OCI-LY1 (cell line): ENCODE measurements at regions not wholly inside any gene's neighbourhood (a gene's known extent, or its start where the extent isn't known, plus 50 kb on each side); places are given as distances from the start of the nearest gene placed in this dataset.

ENCODE experiments used
- H2AFZ ChIP-seq: fragments of 200-600 bp; sonication (generic), shearing (Covaris generic); 2 replicates; pipeline ENCODE4 v1.6.0; 2014; ENCODE audit warnings: antibody characterized with exemption, mild to moderate bottlenecking, low read length
- H3F3A ChIP-seq: fragments of 200-600 bp; sonication (generic), shearing (Covaris generic); 2 replicates; pipeline ENCODE4 v1.6.0; 2014; ENCODE audit warnings: mild to moderate bottlenecking, antibody characterized with exemption, low read length, moderate library complexity; ENCODE audit not compliant: insufficient read depth
- H3K27ac ChIP-seq: fragments of 200-600 bp; sonication (generic); 2 replicates; pipeline ENCODE4 v1.5.1; 2014; ENCODE audit warnings: low read length, mixed run types, mild to moderate bottlenecking, low read depth; ENCODE audit not compliant: poor library complexity, severe bottlenecking
- H3K27me3 ChIP-seq: fragments of 200-600 bp; sonication (generic); 2 replicates; pipeline ENCODE4 v1.6.0; 2014; ENCODE audit warnings: antibody characterized with exemption, mild to moderate bottlenecking, low read length, moderate library complexity; ENCODE audit not compliant: insufficient read depth
- H3K36me3 ChIP-seq: fragments of 200-600 bp; sonication (generic); 2 replicates; pipeline ENCODE4 v1.6.1; 2014; ENCODE audit warnings: mild to moderate bottlenecking, antibody characterized with exemption, low read length, moderate library complexity, mixed read lengths; ENCODE audit not compliant: insufficient read depth
- H3K4me1 ChIP-seq: fragments of 200-600 bp; sonication (generic); 2 replicates; pipeline ENCODE4 v1.5.1; 2014; ENCODE audit warnings: mild to moderate bottlenecking, low read length, moderate library complexity; ENCODE audit not compliant: insufficient read depth, severe bottlenecking
- H3K4me2 ChIP-seq: fragments of 200-600 bp; sonication (generic), shearing (Covaris generic); 2 replicates; pipeline ENCODE4 v1.6.1; 2014; ENCODE audit warnings: low read length
- H3K4me3 ChIP-seq: fragments of 200-600 bp; sonication (generic); 2 replicates; pipeline ENCODE4 v1.5.1; 2014; ENCODE audit warnings: low read length, low read depth, mild to moderate bottlenecking, mixed read lengths; ENCODE audit not compliant: poor library complexity, severe bottlenecking
- H3K79me2 ChIP-seq: fragments of 200-600 bp; shearing (Covaris generic); 2 replicates; pipeline ENCODE4 v1.6.1; 2016; ENCODE audit warnings: mixed run types, low read length, mixed read lengths; ENCODE audit not compliant: insufficient read depth
- H3K9ac ChIP-seq: fragments of 200-600 bp; sonication (generic), shearing (Covaris generic); 2 replicates; pipeline ENCODE4 v1.6.1; 2014; ENCODE audit warnings: mild to moderate bottlenecking, low read length, mixed read lengths
- H3K9me2 ChIP-seq: fragments of 200-600 bp; sonication (generic), shearing (Covaris generic); 2 replicates; pipeline ENCODE4 v1.6.1; 2014; ENCODE audit warnings: low read depth, mild to moderate bottlenecking, low read length, mixed read lengths
- H3K9me3 ChIP-seq: fragments of 200-600 bp; shearing (Covaris generic); 2 replicates; pipeline ENCODE4 v1.6.1; 2014; ENCODE audit warnings: low read length, mixed read lengths
- H4K20me1 ChIP-seq: fragments of 200-600 bp; sonication (generic), shearing (Covaris generic); 2 replicates; pipeline ENCODE4 v1.6.0; 2016; ENCODE audit warnings: mild to moderate bottlenecking, low read length; ENCODE audit not compliant: insufficient read depth
- EZH2 ChIP-seq: fragments of 200-600 bp; sonication (generic), shearing (Covaris generic); IDR thresholded peaks from 2 replicates; pipeline ENCODE4 v1.8.0; 2017; ENCODE audit warnings: borderline replicate concordance, mixed run types, mild to moderate bottlenecking, antibody characterized with exemption, low read length, moderate library complexity, mixed read lengths
- TF ChIP-seq, protein P1 (sequence below): fragments of 200-600 bp; sonication (generic), shearing (Covaris generic); IDR thresholded peaks from 2 replicates; pipeline ENCODE4 v1.5.1; 2017; ENCODE audit warnings: mild to moderate bottlenecking, antibody characterized with exemption, low read length, moderate library complexity, mixed read lengths

DNA sequence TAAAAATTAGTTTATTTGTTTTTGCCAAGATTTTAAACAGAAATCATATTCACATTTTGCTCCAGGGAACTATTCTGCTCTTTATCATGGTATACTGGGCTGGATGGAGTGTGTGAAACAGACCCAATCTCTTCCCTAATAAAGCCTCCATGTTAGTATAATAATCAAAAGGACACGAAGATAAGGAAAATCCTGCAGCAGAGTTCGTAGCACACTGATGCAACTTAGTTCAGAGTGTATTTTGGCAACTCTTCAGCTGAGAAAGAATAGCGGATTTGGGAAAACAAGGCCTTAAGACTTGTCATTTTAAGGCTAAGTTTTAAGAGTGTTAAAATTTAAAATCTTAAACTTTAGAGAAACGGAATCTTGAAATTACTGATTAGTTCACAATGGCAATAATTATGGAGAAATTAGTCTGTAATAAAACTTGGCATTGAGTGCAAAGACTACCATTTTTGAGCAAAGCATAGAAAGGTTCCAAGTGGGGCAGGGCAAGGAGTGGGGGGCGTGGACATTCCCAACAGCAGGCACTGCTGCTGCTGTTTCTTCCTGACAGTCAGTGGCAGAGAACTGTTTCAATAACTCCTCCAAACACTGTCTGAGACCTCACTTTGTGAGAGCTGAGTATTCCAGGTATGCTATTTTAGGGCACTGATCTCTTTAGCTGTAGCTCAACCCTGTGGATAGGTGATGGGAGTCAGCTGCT, 225.0 kb downstream of the HRH4 start:
- H3F3A ChIP-seq = no peaks in the 10 kb centered on the region
- H3K79me2 ChIP-seq = no peaks in the 10 kb centered on the region
- no peaks in the 10 kb centered on the region for H3K36me3 ChIP-seq
- no peaks in the 10 kb centered on the region for H3K9me2 ChIP-seq
- H3K27me3 ChIP-seq = no peaks in the 10 kb centered on the region
- TF ChIP-seq EZH2 = no peak
- TF ChIP-seq, protein P1, sequence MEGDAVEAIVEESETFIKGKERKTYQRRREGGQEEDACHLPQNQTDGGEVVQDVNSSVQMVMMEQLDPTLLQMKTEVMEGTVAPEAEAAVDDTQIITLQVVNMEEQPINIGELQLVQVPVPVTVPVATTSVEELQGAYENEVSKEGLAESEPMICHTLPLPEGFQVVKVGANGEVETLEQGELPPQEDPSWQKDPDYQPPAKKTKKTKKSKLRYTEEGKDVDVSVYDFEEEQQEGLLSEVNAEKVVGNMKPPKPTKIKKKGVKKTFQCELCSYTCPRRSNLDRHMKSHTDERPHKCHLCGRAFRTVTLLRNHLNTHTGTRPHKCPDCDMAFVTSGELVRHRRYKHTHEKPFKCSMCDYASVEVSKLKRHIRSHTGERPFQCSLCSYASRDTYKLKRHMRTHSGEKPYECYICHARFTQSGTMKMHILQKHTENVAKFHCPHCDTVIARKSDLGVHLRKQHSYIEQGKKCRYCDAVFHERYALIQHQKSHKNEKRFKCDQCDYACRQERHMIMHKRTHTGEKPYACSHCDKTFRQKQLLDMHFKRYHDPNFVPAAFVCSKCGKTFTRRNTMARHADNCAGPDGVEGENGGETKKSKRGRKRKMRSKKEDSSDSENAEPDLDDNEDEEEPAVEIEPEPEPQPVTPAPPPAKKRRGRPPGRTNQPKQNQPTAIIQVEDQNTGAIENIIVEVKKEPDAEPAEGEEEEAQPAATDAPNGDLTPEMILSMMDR = no peak
- no peaks in the 10 kb centered on the region for H3K4me1 ChIP-seq
- no peak overlapping the region for H3K4me2 ChIP-seq
- no peak overlapping the region for H3K27ac ChIP-seq
- H4K20me1 ChIP-seq = no peaks in the 10 kb centered on the region
- no peak overlapping the region for H3K9ac ChIP-seq
- H2AFZ ChIP-seq = no peak overlapping the region
- no peak overlapping the region for H3K4me3 ChIP-seq
- H3K9me3 ChIP-seq = no peaks in the 10 kb centered on the region

DNA sequence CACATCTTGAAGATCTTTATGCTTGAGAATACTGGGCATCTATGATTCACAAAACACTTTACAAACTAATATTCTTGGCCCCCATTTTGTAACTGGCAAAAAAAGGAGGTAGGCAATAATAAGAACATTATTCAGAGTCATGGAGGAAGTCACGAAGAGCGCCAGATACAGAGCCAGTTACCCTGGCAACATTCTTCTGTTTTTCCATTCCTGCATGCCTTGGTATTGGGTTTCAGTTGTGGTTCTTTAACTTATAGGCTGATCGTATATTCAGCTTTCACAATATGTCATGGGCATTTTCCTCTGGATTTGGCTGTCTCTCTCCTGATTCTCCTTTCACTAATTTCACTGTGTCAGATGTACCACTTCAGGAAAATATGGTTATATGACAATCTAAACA, 234.7 kb downstream of the HRH4 start:
- no peaks in the 10 kb centered on the region for H3K9me2 ChIP-seq
- no peaks in the 10 kb centered on the region for H3F3A ChIP-seq
- TF ChIP-seq, protein P1 = no peak
- TF ChIP-seq EZH2 = no peak
- no peaks in the 10 kb centered on the region for H3K4me1 ChIP-seq
- H3K36me3 ChIP-seq = no peaks in the 10 kb centered on the region
- no peak overlapping the region for H3K9ac ChIP-seq
- H3K4me3 ChIP-seq = no peak overlapping the region
- no peaks in the 10 kb centered on the region for H3K27me3 ChIP-seq
- no peaks in the 10 kb centered on the region for H3K79me2 ChIP-seq
- no peak overlapping the region for H2AFZ ChIP-seq
- no peak overlapping the region for H3K4me2 ChIP-seq
- no peaks in the 10 kb centered on the region for H3K9me3 ChIP-seq
- H4K20me1 ChIP-seq = no peaks in the 10 kb centered on the region
- H3K27ac ChIP-seq = no peak overlapping the region

DNA sequence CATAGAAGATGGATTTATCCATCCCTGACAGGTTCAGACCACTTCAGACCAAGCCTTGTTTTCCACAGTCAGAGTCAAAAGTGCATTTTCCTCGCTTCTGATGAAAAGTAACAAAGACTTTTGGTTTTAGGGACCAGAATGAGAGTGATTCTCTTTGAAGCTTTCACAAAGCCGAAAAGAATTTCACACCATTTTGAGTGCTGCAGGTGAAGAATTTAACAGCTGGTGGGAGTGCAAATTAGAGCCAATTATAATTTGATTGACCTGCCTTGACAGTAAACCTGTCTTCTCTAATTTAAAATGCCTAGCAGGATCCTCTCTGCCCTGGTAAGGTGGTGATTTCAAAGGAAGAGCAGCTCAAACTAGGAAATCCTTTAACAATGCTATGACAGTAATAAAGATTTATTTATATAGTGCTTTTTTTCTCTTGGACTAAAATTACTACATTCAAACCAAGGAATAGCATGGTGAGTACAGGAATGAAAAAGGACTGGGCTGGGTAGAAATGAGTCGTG, 241.6 kb downstream of the HRH4 start:
- no peak overlapping the region for H2AFZ ChIP-seq
- H3K4me1 ChIP-seq = no peaks in the 10 kb centered on the region
- no peak overlapping the region for H3K9ac ChIP-seq
- H3K27me3 ChIP-seq = no peaks in the 10 kb centered on the region
- no peaks in the 10 kb centered on the region for H3K9me2 ChIP-seq
- H3K27ac ChIP-seq = no peak overlapping the region
- H3K9me3 ChIP-seq = no peaks in the 10 kb centered on the region
- no peaks in the 10 kb centered on the region for H3F3A ChIP-seq
- TF ChIP-seq EZH2 = no peak
- TF ChIP-seq, protein P1 = no peak
- no peaks in the 10 kb centered on the region for H3K79me2 ChIP-seq
- no peaks in the 10 kb centered on the region for H3K36me3 ChIP-seq
- no peaks in the 10 kb centered on the region for H4K20me1 ChIP-seq
- no peak overlapping the region for H3K4me3 ChIP-seq
- no peak overlapping the region for H3K4me2 ChIP-seq
